Breast epithelium (tissue), 3 donors: ENCODE measurements at regions not wholly inside any gene's neighbourhood (a gene's known extent, or its start where the extent isn't known, plus 50 kb on each side); places are given as distances from the start of the nearest gene placed in this dataset.

Source experiments
- POLR2A ChIP-seq: fragments of 450-650 bp; IDR thresholded peaks from one replicate; pipeline ENCODE4 v1.6.1; 2016; ENCODE audit warnings: antibody characterized with exemption, mild to moderate bottlenecking, moderate library complexity
- TF ChIP-seq, protein P1 (sequence below), 3 donors: fragments of 450-650 bp; IDR thresholded peaks; one replicate each; pipeline ENCODE4 v1.5.1; 2016 to 2017; ENCODE audit warnings: antibody characterized with exemption in 3 of 3, mild to moderate bottlenecking in 3 of 3, moderate library complexity in 3 of 3

DNA sequence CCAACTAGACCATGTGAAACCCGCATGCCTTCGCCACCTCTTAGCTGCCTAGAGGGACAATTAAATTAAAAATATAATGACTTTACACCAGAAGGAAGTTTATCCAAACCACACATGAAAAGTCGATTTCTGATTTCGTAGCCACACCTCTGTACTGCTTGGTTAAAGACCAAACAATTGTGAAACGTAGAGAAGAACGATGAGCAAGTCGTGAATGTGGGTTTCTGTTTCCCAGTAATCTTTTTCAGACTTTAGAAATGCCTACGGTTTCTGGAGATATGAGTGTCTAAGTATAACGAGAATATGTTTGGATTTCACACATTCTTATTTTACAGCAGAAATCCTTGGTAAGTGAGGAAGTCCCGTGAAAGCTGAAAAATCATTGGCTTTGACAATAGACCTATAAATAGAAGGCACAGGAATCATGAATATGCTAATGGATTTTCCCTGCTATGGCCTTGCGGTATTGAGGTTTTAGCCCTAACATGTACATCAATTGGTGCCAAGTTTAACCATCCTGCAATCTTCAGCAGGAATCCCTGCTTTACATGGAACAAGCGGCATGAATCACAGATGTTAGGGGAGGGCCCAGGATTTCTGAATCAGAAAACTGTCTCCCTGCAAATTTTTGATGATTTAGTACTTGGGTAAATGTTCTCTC lies 105.6 kb downstream of the TTC32 start:
- TF ChIP-seq, protein P1, sequence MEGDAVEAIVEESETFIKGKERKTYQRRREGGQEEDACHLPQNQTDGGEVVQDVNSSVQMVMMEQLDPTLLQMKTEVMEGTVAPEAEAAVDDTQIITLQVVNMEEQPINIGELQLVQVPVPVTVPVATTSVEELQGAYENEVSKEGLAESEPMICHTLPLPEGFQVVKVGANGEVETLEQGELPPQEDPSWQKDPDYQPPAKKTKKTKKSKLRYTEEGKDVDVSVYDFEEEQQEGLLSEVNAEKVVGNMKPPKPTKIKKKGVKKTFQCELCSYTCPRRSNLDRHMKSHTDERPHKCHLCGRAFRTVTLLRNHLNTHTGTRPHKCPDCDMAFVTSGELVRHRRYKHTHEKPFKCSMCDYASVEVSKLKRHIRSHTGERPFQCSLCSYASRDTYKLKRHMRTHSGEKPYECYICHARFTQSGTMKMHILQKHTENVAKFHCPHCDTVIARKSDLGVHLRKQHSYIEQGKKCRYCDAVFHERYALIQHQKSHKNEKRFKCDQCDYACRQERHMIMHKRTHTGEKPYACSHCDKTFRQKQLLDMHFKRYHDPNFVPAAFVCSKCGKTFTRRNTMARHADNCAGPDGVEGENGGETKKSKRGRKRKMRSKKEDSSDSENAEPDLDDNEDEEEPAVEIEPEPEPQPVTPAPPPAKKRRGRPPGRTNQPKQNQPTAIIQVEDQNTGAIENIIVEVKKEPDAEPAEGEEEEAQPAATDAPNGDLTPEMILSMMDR (IDR thresholded peaks at IDR 0.05), result no peak
- TF ChIP-seq POLR2A, result no peak
